ENCODE measurements at regions not wholly inside any gene's neighbourhood (a gene's known extent, or its start where the extent isn't known, plus 50 kb on each side); places are given as distances from the start of the nearest gene placed in this dataset.

DNA sequence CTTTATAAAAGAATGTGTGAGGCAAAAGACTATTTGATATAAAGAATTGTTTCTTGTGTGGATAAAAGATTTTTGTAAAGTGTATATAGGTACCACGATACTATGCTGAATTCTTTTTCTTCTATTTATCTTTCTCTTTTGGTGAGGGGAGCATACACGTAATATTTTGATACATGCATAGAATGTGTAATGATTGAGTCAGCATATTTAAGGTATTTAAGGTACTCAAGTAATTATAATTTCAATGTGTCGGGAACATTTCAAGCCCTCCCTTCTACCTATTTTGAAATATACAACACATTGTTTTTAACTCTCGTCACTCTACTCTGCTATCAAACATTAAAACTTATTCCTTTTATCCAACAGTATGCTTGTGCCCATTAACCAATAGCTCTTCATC is 1221.6 kb upstream of the PHF14 start:
- TF ChIP-seq, protein P1, sequence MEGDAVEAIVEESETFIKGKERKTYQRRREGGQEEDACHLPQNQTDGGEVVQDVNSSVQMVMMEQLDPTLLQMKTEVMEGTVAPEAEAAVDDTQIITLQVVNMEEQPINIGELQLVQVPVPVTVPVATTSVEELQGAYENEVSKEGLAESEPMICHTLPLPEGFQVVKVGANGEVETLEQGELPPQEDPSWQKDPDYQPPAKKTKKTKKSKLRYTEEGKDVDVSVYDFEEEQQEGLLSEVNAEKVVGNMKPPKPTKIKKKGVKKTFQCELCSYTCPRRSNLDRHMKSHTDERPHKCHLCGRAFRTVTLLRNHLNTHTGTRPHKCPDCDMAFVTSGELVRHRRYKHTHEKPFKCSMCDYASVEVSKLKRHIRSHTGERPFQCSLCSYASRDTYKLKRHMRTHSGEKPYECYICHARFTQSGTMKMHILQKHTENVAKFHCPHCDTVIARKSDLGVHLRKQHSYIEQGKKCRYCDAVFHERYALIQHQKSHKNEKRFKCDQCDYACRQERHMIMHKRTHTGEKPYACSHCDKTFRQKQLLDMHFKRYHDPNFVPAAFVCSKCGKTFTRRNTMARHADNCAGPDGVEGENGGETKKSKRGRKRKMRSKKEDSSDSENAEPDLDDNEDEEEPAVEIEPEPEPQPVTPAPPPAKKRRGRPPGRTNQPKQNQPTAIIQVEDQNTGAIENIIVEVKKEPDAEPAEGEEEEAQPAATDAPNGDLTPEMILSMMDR (IDR thresholded peaks at IDR 0.05): no peak
- TF ChIP-seq POLR2A (IDR thresholded peaks at IDR 0.05): no peak

All from testis (tissue), 2 donors.